NCI-H2196 (cell line): ENCODE measurements at regions not wholly inside any gene's neighbourhood (a gene's known extent, or its start where the extent isn't known, plus 50 kb on each side); places are given as distances from the start of the nearest gene placed in this dataset.
"Not testable (repeated sequence)": the region's sequence is repeated elsewhere in the genome, so short reads cannot be mapped to it uniquely, and the experiment has no call there.

Source experiments
- DNase-seq: peaks from one replicate; lab custom pipeline; 2025; ENCODE audit not compliant: unreplicated experiment; lab: John Stamatoyannopoulos, UW

GRCh38 chr3:94573337-94573736 lies 510.5 kb downstream of the NSUN3 start:
- no peak for DNase-seq

- no peak for DNase-seq
Observed at GRCh38 chr3:94587291-94587690, 524.4 kb downstream of the NSUN3 start.

- no peak for DNase-seq
Observed at GRCh38 chr3:94593526-94594150, 530.8 kb downstream of the NSUN3 start.

- DNase-seq, result no peak
Observed at GRCh38 chr3:94596141-94596540, 533.3 kb downstream of the NSUN3 start.

GRCh38 chr3:94596887-94597566 lies 534.2 kb downstream of the NSUN3 start:
- no peak for DNase-seq

GRCh38 chr3:94607778-94608177 lies 544.9 kb downstream of the NSUN3 start:
- no peak for DNase-seq

GRCh38 chr3:94609908-94610307 lies 547.0 kb downstream of the NSUN3 start:
- no peak for DNase-seq

- DNase-seq, result no peak
Observed at GRCh38 chr3:94611596-94611995, 548.7 kb downstream of the NSUN3 start.

- no peak for DNase-seq
Observed at GRCh38 chr3:94612631-94613030, 549.8 kb downstream of the NSUN3 start.

- DNase-seq, result no peak
Observed at GRCh38 chr3:94614192-94614591, 551.3 kb downstream of the NSUN3 start.

- no peak for DNase-seq
Observed at GRCh38 chr3:94615275-94616065, 552.6 kb downstream of the NSUN3 start.

- DNase-seq, result no peak
Observed at GRCh38 chr3:94616833-94617232, 554.0 kb downstream of the NSUN3 start.

- DNase-seq, result no peak
Observed at GRCh38 chr3:94617312-94617711, 554.5 kb downstream of the NSUN3 start.

GRCh38 chr3:94619643-94620042 lies 556.8 kb downstream of the NSUN3 start:
- DNase-seq, result no peak

- no peak for DNase-seq
Observed at GRCh38 chr3:94626573-94626972, 563.7 kb downstream of the NSUN3 start.

GRCh38 chr3:94627689-94628088 lies 564.8 kb downstream of the NSUN3 start:
- no peak for DNase-seq

- no peak for DNase-seq
Observed at GRCh38 chr3:94643400-94643799, 580.5 kb downstream of the NSUN3 start.

GRCh38 chr3:94645790-94646189 lies 582.9 kb downstream of the NSUN3 start:
- DNase-seq, result no peak

GRCh38 chr3:94647131-94647530 lies 584.3 kb downstream of the NSUN3 start:
- DNase-seq, result no peak

- DNase-seq, result not testable (repeated sequence)
Observed at GRCh38 chr3:94648270-94649180, 585.7 kb downstream of the NSUN3 start.

- no peak for DNase-seq
Observed at GRCh38 chr3:94654096-94654495, 591.2 kb downstream of the NSUN3 start.
